Body of pancreas (tissue), 4 donors: ENCODE measurements at regions not wholly inside any gene's neighbourhood (a gene's known extent, or its start where the extent isn't known, plus 50 kb on each side); places are given as distances from the start of the nearest gene placed in this dataset.

ENCODE experiments used
- CTCF ChIP-seq, 7 experiments: fragments of 450-650 bp in 4 of 7; fragments of 200-600 bp in 3 of 7; sonication (generic) in 3 of 7; IDR thresholded peaks; one replicate each; pipeline ENCODE4 v1.5.1; 2016 to 2019; ENCODE audit warnings: antibody characterized with exemption in 7 of 7
- POLR2A ChIP-seq, 3 donors: fragments of 450-650 bp; IDR thresholded peaks; one replicate each; pipeline ENCODE4 v1.6.1; 2016; ENCODE audit warnings: antibody characterized with exemption in 3 of 3, mild to moderate bottlenecking in 2 of 3

DNA sequence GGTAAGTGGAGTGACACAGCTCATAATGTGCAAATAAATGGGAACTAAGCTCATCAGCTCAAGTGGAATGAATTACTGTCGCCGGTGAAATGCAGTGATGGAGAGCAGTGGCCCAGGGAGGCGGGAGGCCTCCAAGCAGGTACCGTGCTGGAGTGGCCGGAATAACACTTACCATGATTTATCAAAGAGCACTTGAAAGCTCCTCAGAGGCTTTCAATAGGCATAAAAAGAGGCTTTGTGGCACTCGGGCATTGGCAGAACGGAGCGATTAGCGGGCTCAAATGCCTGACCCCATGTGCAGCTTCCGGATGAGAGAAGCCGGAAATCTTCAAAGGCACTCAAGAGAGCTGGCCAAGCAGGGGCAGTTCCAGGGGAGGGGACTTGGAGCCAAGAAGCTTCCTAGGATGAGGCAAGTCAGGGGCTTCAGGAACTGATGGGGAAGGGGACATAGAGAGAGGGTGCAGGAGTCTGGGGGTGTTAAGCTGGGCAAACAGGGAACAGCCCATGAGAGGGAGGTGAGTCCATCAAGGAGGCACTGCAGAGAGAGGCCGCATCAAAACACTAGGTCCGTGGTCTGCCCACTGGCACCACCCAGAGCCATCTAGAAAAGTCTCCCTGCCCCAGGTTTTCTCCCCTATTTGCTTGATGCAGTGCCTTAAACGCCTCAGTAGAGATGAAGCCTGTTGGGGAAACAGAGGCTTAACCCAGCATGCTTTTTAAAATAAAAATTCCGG lies 144.0 kb upstream of the IRX6 start:
- no peak for TF ChIP-seq CTCF (IDR thresholded peaks at IDR 0.05)
- no peak for TF ChIP-seq POLR2A (IDR thresholded peaks at IDR 0.05)
